ENCODE measurements at regions not wholly inside any gene's neighbourhood (a gene's known extent, or its start where the extent isn't known, plus 50 kb on each side); places are given as distances from the start of the nearest gene placed in this dataset.

GRCh38 chr3:147846854-147847478 is 437.8 kb downstream of the ZIC1 start:
- Histone ChIP-seq H3K27me3 (ENCODE audit: insufficient read depth, low read length) (no peaks in the 10 kb centered on the region), H3K4me2 (ENCODE audit: low read length) (no peak overlapping the region), H3K9ac (ENCODE audit: low read length) (no peak overlapping the region), H2AFZ (ENCODE audit: low read depth, low read length) (no peak overlapping the region), H3K27ac (ENCODE audit: low read depth, low read length) (no peak overlapping the region), H3K36me3 (ENCODE audit: insufficient read depth, low read length) (no peaks in the 10 kb centered on the region), H3K79me2 (ENCODE audit: insufficient read depth, low read length) (no peaks in the 10 kb centered on the region), H4K20me1 (ENCODE audit: insufficient read depth, low read length) (no peaks in the 10 kb centered on the region), H3K9me3 (ENCODE audit: insufficient read depth, low read depth, low read length) (no peaks in the 10 kb centered on the region), H3K4me3 (ENCODE audit: insufficient read depth, low read depth, low read length) (no peak overlapping the region), H3K4me1 (ENCODE audit: insufficient read depth, low read length) (no peaks in the 10 kb centered on the region)
- Mint-ChIP-seq H3K4me1 (ENCODE audit: low read depth, unreplicated experiment) (no peaks in the 10 kb centered on the region), H3K27ac (ENCODE audit: unreplicated experiment) (no peak overlapping the region), H3K27me3 (ENCODE audit: low read depth, unreplicated experiment) (no peaks in the 10 kb centered on the region), H3K36me3 (ENCODE audit: low read depth, unreplicated experiment) (no peaks in the 10 kb centered on the region), H3K4me3 (ENCODE audit: unreplicated experiment) (no peak overlapping the region), H3K9me3 (ENCODE audit: unreplicated experiment) (no peaks in the 10 kb centered on the region)
- DNase-seq (ENCODE audit: low read depth) (no peak), FAIRE-seq (no peak)
- TF ChIP-seq CTCF (IDR thresholded peaks at IDR 0.05; ENCODE audit: insufficient read depth, low read depth, low read length), result no peak
- TF ChIP-seq EZH2 (IDR thresholded peaks at IDR 0.05; ENCODE audit: insufficient read depth, low read length), result no peak

GRCh38 chr3:147851062-147851461 is 441.9 kb downstream of the ZIC1 start:
- H3K79me2 ChIP-seq (ENCODE audit: insufficient read depth, low read length), result no peaks in the 10 kb centered on the region
- H3K4me1 Mint-ChIP-seq (ENCODE audit: low read depth, unreplicated experiment), result no peaks in the 10 kb centered on the region
- no peaks in the 10 kb centered on the region for H3K36me3 Mint-ChIP-seq (ENCODE audit: low read depth, unreplicated experiment)
- no peak overlapping the region for H3K9ac ChIP-seq (ENCODE audit: low read length)
- no peak overlapping the region for H3K4me2 ChIP-seq (ENCODE audit: low read length)
- DNase-seq (ENCODE audit: low read depth) (no peak), FAIRE-seq (no peak)
- H3K27me3 Mint-ChIP-seq (ENCODE audit: low read depth, unreplicated experiment), result no peaks in the 10 kb centered on the region
- H3K9me3 Mint-ChIP-seq (ENCODE audit: unreplicated experiment), result no peaks in the 10 kb centered on the region
- H2AFZ ChIP-seq (ENCODE audit: low read depth, low read length), result no peak overlapping the region
- H3K27me3 ChIP-seq (ENCODE audit: insufficient read depth, low read length), result no peaks in the 10 kb centered on the region
- no peak overlapping the region for H3K4me3 Mint-ChIP-seq (ENCODE audit: unreplicated experiment)
- H3K4me3 ChIP-seq (ENCODE audit: insufficient read depth, low read depth, low read length), result no peak overlapping the region
- H3K36me3 ChIP-seq (ENCODE audit: insufficient read depth, low read length), result no peaks in the 10 kb centered on the region
- H3K27ac ChIP-seq (ENCODE audit: low read depth, low read length), result no peak overlapping the region
- no peaks in the 10 kb centered on the region for H4K20me1 ChIP-seq (ENCODE audit: insufficient read depth, low read length)
- no peak for TF ChIP-seq EZH2 (IDR thresholded peaks at IDR 0.05; ENCODE audit: insufficient read depth, low read length)
- TF ChIP-seq CTCF (IDR thresholded peaks at IDR 0.05; ENCODE audit: insufficient read depth, low read depth, low read length), result no peak
- H3K4me1 ChIP-seq (ENCODE audit: insufficient read depth, low read length), result no peaks in the 10 kb centered on the region
- no peak overlapping the region for H3K27ac Mint-ChIP-seq (ENCODE audit: unreplicated experiment)
- H3K9me3 ChIP-seq (ENCODE audit: insufficient read depth, low read depth, low read length), result no peaks in the 10 kb centered on the region

GRCh38 chr3:147854542-147854941 is 445.4 kb downstream of the ZIC1 start:
- DNase-seq (ENCODE audit: low read depth), result no peak
- Mint-ChIP-seq H3K27ac (ENCODE audit: unreplicated experiment) (no peak overlapping the region), H3K4me3 (ENCODE audit: unreplicated experiment) (no peak overlapping the region), H3K9me3 (ENCODE audit: unreplicated experiment) (no peaks in the 10 kb centered on the region), H3K36me3 (ENCODE audit: low read depth, unreplicated experiment) (no peaks in the 10 kb centered on the region), H3K27me3 (ENCODE audit: low read depth, unreplicated experiment) (no peaks in the 10 kb centered on the region), H3K4me1 (ENCODE audit: low read depth, unreplicated experiment) (no peaks in the 10 kb centered on the region)
- Histone ChIP-seq H3K4me3 (ENCODE audit: insufficient read depth, low read depth, low read length) (no peak overlapping the region), H3K4me1 (ENCODE audit: insufficient read depth, low read length) (no peaks in the 10 kb centered on the region), H3K27me3 (ENCODE audit: insufficient read depth, low read length) (no peaks in the 10 kb centered on the region), H3K36me3 (ENCODE audit: insufficient read depth, low read length) (no peaks in the 10 kb centered on the region), H3K27ac (ENCODE audit: low read depth, low read length) (no peak overlapping the region), H3K9me3 (ENCODE audit: insufficient read depth, low read depth, low read length) (no peaks in the 10 kb centered on the region), H4K20me1 (ENCODE audit: insufficient read depth, low read length) (no peaks in the 10 kb centered on the region), H3K4me2 (ENCODE audit: low read length) (no peak overlapping the region), H2AFZ (ENCODE audit: low read depth, low read length) (no peak overlapping the region), H3K79me2 (ENCODE audit: insufficient read depth, low read length) (no peaks in the 10 kb centered on the region), H3K9ac (ENCODE audit: low read length) (no peak overlapping the region)
- TF ChIP-seq EZH2 (IDR thresholded peaks at IDR 0.05; ENCODE audit: insufficient read depth, low read length), result no peak
- TF ChIP-seq CTCF (IDR thresholded peaks at IDR 0.05; ENCODE audit: insufficient read depth, low read depth, low read length), result no peak
- FAIRE-seq, result no peak
